ENCODE measurements at regions not wholly inside any gene's neighbourhood (a gene's known extent, or its start where the extent isn't known, plus 50 kb on each side); places are given as distances from the start of the nearest gene placed in this dataset.

- Histone ChIP-seq H3F3A (ENCODE audit: insufficient read depth, low read length) (no peaks in the 10 kb centered on the region), H3K36me3 (ENCODE audit: insufficient read depth, low read length) (no peaks in the 10 kb centered on the region), H3K79me2 (ENCODE audit: insufficient read depth, low read length) (no peaks in the 10 kb centered on the region), H3K9me3 (ENCODE audit: low read length) (no peaks in the 10 kb centered on the region), H3K27me3 (ENCODE audit: insufficient read depth, low read length) (no peaks in the 10 kb centered on the region), H3K9ac (ENCODE audit: low read length) (no peak overlapping the region), H3K4me3 (ENCODE audit: low read depth, low read length, poor library complexity, severe bottlenecking) (no peak overlapping the region), H2AFZ (ENCODE audit: low read length) (no peak overlapping the region), H3K9me2 (ENCODE audit: low read depth, low read length) (no peaks in the 10 kb centered on the region), H3K4me2 (ENCODE audit: low read length) (no peak overlapping the region), H3K27ac (ENCODE audit: low read depth, low read length, poor library complexity, severe bottlenecking) (no peak overlapping the region), H3K4me1 (ENCODE audit: insufficient read depth, low read length, severe bottlenecking) (no peaks in the 10 kb centered on the region), H4K20me1 (ENCODE audit: insufficient read depth, low read length) (no peaks in the 10 kb centered on the region)
- TF ChIP-seq CTCF (IDR thresholded peaks at IDR 0.05; ENCODE audit: low read length) (peak; percentile 65), EZH2 (IDR thresholded peaks at IDR 0.05; ENCODE audit: borderline replicate concordance, low read length) (no peak)
These were observed 436.2 kb downstream of the SUCLG1 start for GRCh38 chr2:84022810-84023431.

- Histone ChIP-seq H3K4me2 (ENCODE audit: low read length) (no peak overlapping the region), H4K20me1 (ENCODE audit: insufficient read depth, low read length) (no peaks in the 10 kb centered on the region), H3K9me2 (ENCODE audit: low read depth, low read length) (no peaks in the 10 kb centered on the region), H3K9me3 (ENCODE audit: low read length) (no peaks in the 10 kb centered on the region), H3K79me2 (ENCODE audit: insufficient read depth, low read length) (no peaks in the 10 kb centered on the region), H3K27me3 (ENCODE audit: insufficient read depth, low read length) (no peaks in the 10 kb centered on the region), H2AFZ (ENCODE audit: low read length) (no peak overlapping the region), H3K36me3 (ENCODE audit: insufficient read depth, low read length) (no peaks in the 10 kb centered on the region), H3K4me3 (ENCODE audit: low read depth, low read length, poor library complexity, severe bottlenecking) (no peak overlapping the region), H3K9ac (ENCODE audit: low read length) (no peak overlapping the region), H3K4me1 (ENCODE audit: insufficient read depth, low read length, severe bottlenecking) (no peaks in the 10 kb centered on the region), H3K27ac (ENCODE audit: low read depth, low read length, poor library complexity, severe bottlenecking) (no peak overlapping the region), H3F3A (ENCODE audit: insufficient read depth, low read length) (no peaks in the 10 kb centered on the region)
- TF ChIP-seq EZH2 (IDR thresholded peaks at IDR 0.05; ENCODE audit: borderline replicate concordance, low read length) (no peak), CTCF (IDR thresholded peaks at IDR 0.05; ENCODE audit: low read length) (no peak)
These were observed 442.1 kb downstream of the SUCLG1 start for GRCh38 chr2:84017010-84017409.

- H2AFZ ChIP-seq (ENCODE audit: low read length) = no peak overlapping the region
- TF ChIP-seq CTCF (IDR thresholded peaks at IDR 0.05; ENCODE audit: low read length) (no peak), EZH2 (IDR thresholded peaks at IDR 0.05; ENCODE audit: borderline replicate concordance, low read length) (no peak)
- no peak overlapping the region for H3K9ac ChIP-seq (ENCODE audit: low read length)
- no peak overlapping the region for H3K27ac ChIP-seq (ENCODE audit: low read depth, low read length, poor library complexity, severe bottlenecking)
- H3F3A ChIP-seq (ENCODE audit: insufficient read depth, low read length) = no peaks in the 10 kb centered on the region
- H3K9me2 ChIP-seq (ENCODE audit: low read depth, low read length) = no peaks in the 10 kb centered on the region
- H3K9me3 ChIP-seq (ENCODE audit: low read length) = no peaks in the 10 kb centered on the region
- no peaks in the 10 kb centered on the region for H3K79me2 ChIP-seq (ENCODE audit: insufficient read depth, low read length)
- H3K27me3 ChIP-seq (ENCODE audit: insufficient read depth, low read length) = no peaks in the 10 kb centered on the region
- H4K20me1 ChIP-seq (ENCODE audit: insufficient read depth, low read length) = no peaks in the 10 kb centered on the region
- no peak overlapping the region for H3K4me2 ChIP-seq (ENCODE audit: low read length)
- no peak overlapping the region for H3K4me3 ChIP-seq (ENCODE audit: low read depth, low read length, poor library complexity, severe bottlenecking)
- no peaks in the 10 kb centered on the region for H3K4me1 ChIP-seq (ENCODE audit: insufficient read depth, low read length, severe bottlenecking)
- no peaks in the 10 kb centered on the region for H3K36me3 ChIP-seq (ENCODE audit: insufficient read depth, low read length)
These were observed 442.9 kb downstream of the SUCLG1 start for GRCh38 chr2:84016183-84016582.
